Endothelial cell of umbilical vein (primary cell): ENCODE measurements at regions not wholly inside any gene's neighbourhood (a gene's known extent, or its start where the extent isn't known, plus 50 kb on each side); places are given as distances from the start of the nearest gene placed in this dataset.

Experiments used
- BruUV-seq: library from RNA; stranded (reverse); fragments of 400-500 nt; replicated peaks from 2 replicates; lab custom pipeline; 2021; lab: Mats Ljungman, UMichigan
- CTCF ChIA-PET: fragments of 300-600, 350-600 bp; sonication (Branson Sonifier 250); formaldehyde crosslinking; loops from one replicate; lab custom pipeline; 2021; ENCODE audit warnings: antibody characterized with exemption, inconsistent platforms; lab: Charles Lee
- POLR2A ChIA-PET: fragments of 300-600, 350-600 bp; sonication (Branson Sonifier 250); formaldehyde crosslinking; loops from one replicate; lab custom pipeline; 2021; ENCODE audit warnings: antibody characterized with exemption, inconsistent platforms; lab: Charles Lee
- DNase-seq: peaks from one replicate; pipeline ENCODE4 v3.0.0-alpha.2; 2011; ENCODE audit warnings: low read depth, low spot score
- FAIRE-seq: peaks from 2 replicates; lab custom pipeline; 2011; peaks lifted over from hg19 to GRCh38; lab: Jason Lieb, UNC
- H2AFZ ChIP-seq: 2 replicates; pipeline ENCODE4 v1.6.0; 2012; ENCODE audit warnings: low read depth, low read length, control low read depth, inconsistent platforms
- H3K27ac ChIP-seq: 2 replicates; pipeline ENCODE4 v1.5.1; 2011; ENCODE audit warnings: low read depth, mild to moderate bottlenecking, control low read depth, low read length, moderate library complexity; ENCODE audit not compliant: insufficient read depth
- H3K27me3 ChIP-seq, 2 experiments: 2 replicates each; pipeline versions ENCODE4 v1.6.0 to v1.6.1; 2011; ENCODE audit warnings: low read length in 2 of 2, mixed read lengths in 1 of 2; ENCODE audit not compliant: control insufficient read depth in 2 of 2, insufficient read depth in 2 of 2
- H3K36me3 ChIP-seq, 2 experiments: 2 replicates in 1 of 2; 3 replicates in 1 of 2; pipeline ENCODE4 v1.5.1; 2011; ENCODE audit warnings: low read length in 2 of 2, mild to moderate bottlenecking in 1 of 2, moderate library complexity in 1 of 2; ENCODE audit not compliant: control insufficient read depth in 2 of 2, insufficient read depth in 2 of 2; ENCODE audit errors: extremely low read depth in 1 of 2
- H3K4me1 ChIP-seq: 3 replicates; pipeline ENCODE4 v1.5.1; 2011; ENCODE audit warnings: mild to moderate bottlenecking, low read length; ENCODE audit not compliant: control insufficient read depth, insufficient read depth; ENCODE audit errors: extremely low read depth
- H3K4me2 ChIP-seq: 2 replicates; pipeline ENCODE4 v1.6.1; 2011; ENCODE audit warnings: low read length, control low read depth, mixed read lengths; ENCODE audit not compliant: insufficient read depth
- H3K4me3 ChIP-seq, 3 experiments: fragments of 200-600 bp in 1 of 3; sonication (generic), shearing (Covaris generic) in 1 of 3; replicated peaks in 1 of 3; 2 replicates each; pipeline ENCODE4 v1.5.1; 2011 to 2016; ENCODE audit warnings: control low read depth in 3 of 3, low read length in 3 of 3, mild to moderate bottlenecking in 2 of 3, inconsistent platforms in 1 of 3, low read depth in 1 of 3, moderate library complexity in 1 of 3; ENCODE audit not compliant: insufficient read depth in 1 of 3
- H3K79me2 ChIP-seq: 2 replicates; pipeline ENCODE4 v1.6.0; 2012; ENCODE audit warnings: low read length, inconsistent platforms; ENCODE audit not compliant: control insufficient read depth, insufficient read depth
- H3K9ac ChIP-seq: replicated peaks from 2 replicates; pipeline ENCODE3; 2011; ENCODE audit warnings: low read length, control low read depth; ENCODE audit not compliant: insufficient read depth; ENCODE audit errors: extremely low read depth
- H3K9me1 ChIP-seq: replicated peaks from 3 replicates; pipeline ENCODE4 v1.6.0; 2011; ENCODE audit warnings: mild to moderate bottlenecking, low read length; ENCODE audit not compliant: control insufficient read depth, insufficient read depth; ENCODE audit errors: extremely low read depth
- H3K9me3 ChIP-seq: replicated peaks from 2 replicates; pipeline ENCODE4 v1.5.1; 2012; ENCODE audit warnings: low read length, inconsistent platforms; ENCODE audit not compliant: control insufficient read depth, insufficient read depth
- H4K20me1 ChIP-seq: replicated peaks from 2 replicates; pipeline ENCODE3; 2011; ENCODE audit warnings: mild to moderate bottlenecking, low read length; ENCODE audit not compliant: control insufficient read depth, insufficient read depth; ENCODE audit errors: extremely low read depth
- EZH2 ChIP-seq: IDR thresholded peaks from 2 replicates; pipeline ENCODE4 v1.6.1; 2012; ENCODE audit warnings: borderline replicate concordance, low read depth, mild to moderate bottlenecking, moderate library complexity, low read length, inconsistent platforms; ENCODE audit not compliant: severe bottlenecking
- FOS ChIP-seq: IDR thresholded peaks from 2 replicates; pipeline ENCODE4 v1.6.1; 2011; ENCODE audit warnings: mild to moderate bottlenecking, low read length, moderate library complexity, borderline replicate concordance; ENCODE audit not compliant: insufficient read depth
- GATA2 ChIP-seq: IDR thresholded peaks from 2 replicates; pipeline ENCODE4 v1.7.0; 2011; ENCODE audit warnings: low read depth, mild to moderate bottlenecking, moderate library complexity, mixed read lengths, low read length; ENCODE audit not compliant: insufficient read length, insufficient read depth
- JUN ChIP-seq: IDR thresholded peaks from 2 replicates; pipeline ENCODE4 v1.6.1; 2011; ENCODE audit warnings: borderline replicate concordance, low read depth; ENCODE audit not compliant: insufficient read length, insufficient read depth
- MAX ChIP-seq: IDR thresholded peaks from 2 replicates; pipeline ENCODE4 v1.6.1; 2011; ENCODE audit not compliant: insufficient read depth, insufficient read length
- MYC ChIP-seq: IDR thresholded peaks from one replicate; pipeline ENCODE4 v1.6.1; 2011; ENCODE audit warnings: mild to moderate bottlenecking, low read depth, low read length
- POLR2A ChIP-seq: IDR thresholded peaks from 2 replicates; pipeline ENCODE4 v1.6.1; 2012; ENCODE audit warnings: low read depth, mild to moderate bottlenecking, control low read depth, low read length
- POLR2AphosphoS5 ChIP-seq: IDR thresholded peaks from 2 replicates; pipeline ENCODE4 v1.6.1; 2012; ENCODE audit warnings: low read depth, mild to moderate bottlenecking, control low read depth, low read length, moderate library complexity; ENCODE audit not compliant: insufficient read depth
- dilution Hi-C: fragments of 300-500 bp; cut with MboI; formaldehyde crosslinking; loops from one replicate; pipeline ENCODE4 v1.15.0; 2019; ENCODE audit warnings: low sequenced_read_pairs; ENCODE audit not compliant: extremely low pct_ligation_motif_present
- intact Hi-C: fragments of 100-400 bp; cut with micrococcal nuclease; formaldehyde crosslinking; loops from one replicate; pipeline ENCODE4 v1.10.0; 2022
- TF ChIP-seq, protein P1 (sequence below), 2 donors: IDR thresholded peaks; 1 replicate in 1 of 2; 2 replicates in 1 of 2; pipeline ENCODE4 v1.5.1; 2011; ENCODE audit warnings: low read length in 2 of 2, mild to moderate bottlenecking in 2 of 2, moderate library complexity in 2 of 2, control low read depth in 1 of 2, inconsistent platforms in 1 of 2, low read depth in 1 of 2; ENCODE audit not compliant: insufficient read depth in 1 of 2; ENCODE audit errors: extremely low read depth in 1 of 2

GRCh38 chr1:208520438-208521099, 276.4 kb upstream of the PLXNA2 start:
- Histone ChIP-seq H3K9me1 (no peaks in the 10 kb centered on the region), H3K4me2 (no peak overlapping the region), H2AFZ (no peak overlapping the region), H3K9ac (no peak overlapping the region), H3K4me3 (no peak overlapping the region), H3K27ac (no peak overlapping the region), H4K20me1 (no peaks in the 10 kb centered on the region), H3K27me3 (peaks cover 0 to 2% of the 10 kb centered on the region in 2 experiments), H3K79me2 (no peaks in the 10 kb centered on the region), H3K4me1 (no peaks in the 10 kb centered on the region), H3K36me3 (no peaks in the 10 kb centered on the region), H3K9me3 (no peaks in the 10 kb centered on the region)
- ChIA-PET POLR2A (no interaction called here), CTCF (no interaction called here)
- no TSS peak for BruUV-seq
- no peak for FAIRE-seq
- dilution Hi-C loops (no loop called here), intact Hi-C loops (no loop called here)
- TF ChIP-seq JUN (no peak), POLR2A (no peak), POLR2AphosphoS5 (no peak)
- TF ChIP-seq, protein P1, sequence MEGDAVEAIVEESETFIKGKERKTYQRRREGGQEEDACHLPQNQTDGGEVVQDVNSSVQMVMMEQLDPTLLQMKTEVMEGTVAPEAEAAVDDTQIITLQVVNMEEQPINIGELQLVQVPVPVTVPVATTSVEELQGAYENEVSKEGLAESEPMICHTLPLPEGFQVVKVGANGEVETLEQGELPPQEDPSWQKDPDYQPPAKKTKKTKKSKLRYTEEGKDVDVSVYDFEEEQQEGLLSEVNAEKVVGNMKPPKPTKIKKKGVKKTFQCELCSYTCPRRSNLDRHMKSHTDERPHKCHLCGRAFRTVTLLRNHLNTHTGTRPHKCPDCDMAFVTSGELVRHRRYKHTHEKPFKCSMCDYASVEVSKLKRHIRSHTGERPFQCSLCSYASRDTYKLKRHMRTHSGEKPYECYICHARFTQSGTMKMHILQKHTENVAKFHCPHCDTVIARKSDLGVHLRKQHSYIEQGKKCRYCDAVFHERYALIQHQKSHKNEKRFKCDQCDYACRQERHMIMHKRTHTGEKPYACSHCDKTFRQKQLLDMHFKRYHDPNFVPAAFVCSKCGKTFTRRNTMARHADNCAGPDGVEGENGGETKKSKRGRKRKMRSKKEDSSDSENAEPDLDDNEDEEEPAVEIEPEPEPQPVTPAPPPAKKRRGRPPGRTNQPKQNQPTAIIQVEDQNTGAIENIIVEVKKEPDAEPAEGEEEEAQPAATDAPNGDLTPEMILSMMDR (IDR thresholded peaks at IDR 0.05; ENCODE audit: extremely low read depth in 1 of 2, insufficient read depth in 1 of 2, low read depth in 1 of 2, low read length in 2 of 2) = no peak
- no peak for DNase-seq

DNA sequence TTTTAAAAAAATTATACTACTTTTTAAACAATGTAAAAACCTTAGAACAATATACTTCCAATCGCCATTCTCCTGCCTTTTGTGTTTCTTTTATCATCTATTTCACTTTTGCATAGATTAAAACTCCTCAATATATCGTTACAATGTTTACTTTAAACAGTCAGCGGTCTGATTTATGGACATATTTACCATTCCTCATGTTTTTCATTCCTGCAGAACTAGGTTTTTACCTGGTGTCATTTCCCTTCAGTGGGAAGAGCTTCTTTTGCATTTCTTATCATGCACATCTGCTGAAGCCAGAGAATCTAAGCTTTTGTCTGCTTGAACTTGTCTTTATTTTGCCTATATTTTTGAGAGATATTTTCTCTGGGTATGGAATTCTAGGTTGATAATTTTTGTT, 277.4 kb upstream of the PLXNA2 start:
- H3K27ac ChIP-seq = no peak overlapping the region
- no TSS peak for BruUV-seq
- H3K9me3 ChIP-seq = no peaks in the 10 kb centered on the region
- TF ChIP-seq FOS = no peak
- TF ChIP-seq, protein P1 (IDR thresholded peaks at IDR 0.05; ENCODE audit: extremely low read depth in 1 of 2, insufficient read depth in 1 of 2, low read depth in 1 of 2, low read length in 2 of 2) = no peak
- TF ChIP-seq GATA2 = no peak
- TF ChIP-seq MYC = no peak
- TF ChIP-seq MAX = no peak
- TF ChIP-seq EZH2 = no peak
- intact Hi-C loops = no loop called here
- H3K4me3 ChIP-seq = no peak overlapping the region
- dilution Hi-C loops = no loop called here
- no peaks in the 10 kb centered on the region for H3K4me1 ChIP-seq
- H3K9ac ChIP-seq = no peak overlapping the region
- CTCF ChIA-PET = no interaction called here
- H3K4me2 ChIP-seq = no peak overlapping the region
- peaks cover 0 to 2% of the 10 kb centered on the region in 2 experiments for H3K27me3 ChIP-seq
- H4K20me1 ChIP-seq = no peaks in the 10 kb centered on the region
- POLR2A ChIA-PET = no interaction called here
- no peaks in the 10 kb centered on the region for H3K79me2 ChIP-seq
- DNase-seq (no peak), FAIRE-seq (no peak)
- no peak overlapping the region for H2AFZ ChIP-seq
- no peaks in the 10 kb centered on the region for H3K9me1 ChIP-seq
- no peaks in the 10 kb centered on the region for H3K36me3 ChIP-seq
